AG04450 (cell line): ENCODE measurements at regions not wholly inside any gene's neighbourhood (a gene's known extent, or its start where the extent isn't known, plus 50 kb on each side); places are given as distances from the start of the nearest gene placed in this dataset.

ENCODE experiments used
- CTCF ChIA-PET: fragments of 300-600, 350-600 bp; formaldehyde crosslinking; extraction: SDS; loops from one replicate; lab custom pipeline; 2022; ENCODE audit warnings: antibody characterized with exemption, inconsistent platforms; lab: Charles Lee
- POLR2A ChIA-PET: fragments of 350-600 bp; formaldehyde crosslinking; extraction: SDS; loops from one replicate; lab custom pipeline; 2021; ENCODE audit warnings: antibody characterized with exemption, inconsistent platforms; lab: Yijun Ruan, JAX
- DNase-seq: peaks from one replicate; pipeline ENCODE4 v3.0.0-alpha.2; 2011; ENCODE audit warnings: low read depth, low spot score
- H3K27ac ChIP-seq: one replicate; pipeline ENCODE4 v1.5.1; 2012; ENCODE audit warnings: low read depth, low read length, control low read depth
- H3K27me3 ChIP-seq: one replicate; pipeline ENCODE4 v1.6.0; 2012; ENCODE audit warnings: low read length; ENCODE audit not compliant: control insufficient read depth, insufficient read depth
- H3K4me3 ChIP-seq: 2 replicates; pipeline ENCODE4 v1.5.1; 2011; ENCODE audit warnings: mild to moderate bottlenecking, low read depth, low read length, control low read depth
- H3K9me3 ChIP-seq: 2 replicates; pipeline ENCODE4 v1.5.1; 2012; ENCODE audit warnings: low read length; ENCODE audit not compliant: control insufficient read depth, insufficient read depth
- CTCF ChIP-seq: IDR thresholded peaks from 2 replicates; pipeline ENCODE4 v1.5.1; 2011; ENCODE audit warnings: low read depth, low read length, control low read depth, inconsistent platforms

- CTCF ChIA-PET = no interaction called here
- no peak overlapping the region for H3K27ac ChIP-seq
- no peak for TF ChIP-seq CTCF
- H3K4me3 ChIP-seq = no peak overlapping the region
- DNase-seq = no peak
- H3K27me3 ChIP-seq = no peaks in the 10 kb centered on the region
- no peaks in the 10 kb centered on the region for H3K9me3 ChIP-seq
- POLR2A ChIA-PET = no interaction called here
Observed at GRCh38 chr5:62790348-62790747, 211.7 kb downstream of the LRRC70 start.

GRCh38 chr5:62786099-62786498 lies 207.5 kb downstream of the LRRC70 start:
- H3K27me3 ChIP-seq = no peaks in the 10 kb centered on the region
- CTCF ChIA-PET = interaction anchor here (1.3 kb wide), 1 partner anchor 326 kb away, joined by 4 read pairs; no protein-coding TSS in a partner anchor
- DNase-seq = no peak
- H3K27ac ChIP-seq = no peak overlapping the region
- POLR2A ChIA-PET = no interaction called here
- H3K9me3 ChIP-seq = no peaks in the 10 kb centered on the region
- TF ChIP-seq CTCF = no peak
- no peak overlapping the region for H3K4me3 ChIP-seq

GRCh38 chr5:62785588-62785987 lies 207.0 kb downstream of the LRRC70 start:
- no peaks in the 10 kb centered on the region for H3K27me3 ChIP-seq
- DNase-seq = no peak
- CTCF ChIA-PET = no interaction called here
- TF ChIP-seq CTCF = no peak
- H3K9me3 ChIP-seq = no peaks in the 10 kb centered on the region
- POLR2A ChIA-PET = no interaction called here
- no peak overlapping the region for H3K27ac ChIP-seq
- no peak overlapping the region for H3K4me3 ChIP-seq

DNA sequence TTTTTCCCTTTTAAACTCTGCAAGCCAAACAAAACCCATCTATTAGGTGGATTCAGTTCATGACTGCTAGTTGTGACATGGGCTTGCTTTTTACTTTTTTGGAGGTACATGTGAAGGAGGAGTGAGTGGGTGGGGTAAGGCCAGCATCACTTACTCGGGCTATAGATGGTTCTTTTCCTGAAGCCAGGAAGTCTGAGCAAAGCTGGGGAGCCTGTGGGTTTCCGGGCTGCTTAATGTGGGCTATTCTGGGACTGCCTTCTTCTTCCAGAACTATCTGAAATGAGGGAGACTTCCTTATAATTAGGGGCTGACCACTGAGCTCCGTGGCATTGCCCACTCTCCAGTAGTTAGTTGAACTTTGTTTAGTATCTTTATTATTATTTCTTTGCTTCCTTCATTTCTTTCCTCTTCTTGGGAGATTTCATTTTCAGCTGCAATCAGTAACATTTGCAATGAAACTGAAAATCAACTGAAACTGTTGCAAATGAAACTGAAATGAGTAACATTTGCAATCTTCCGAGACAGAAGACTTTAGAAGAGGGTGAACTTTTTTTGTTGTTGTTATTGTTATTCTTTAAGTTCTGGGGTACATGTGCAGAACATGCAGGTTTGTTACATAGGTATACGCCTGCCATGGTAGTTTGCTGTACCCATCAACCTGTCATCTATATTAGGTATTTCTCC lies 204.9 kb downstream of the LRRC70 start:
- no peaks in the 10 kb centered on the region for H3K27me3 ChIP-seq
- TF ChIP-seq CTCF = no peak
- no peaks in the 10 kb centered on the region for H3K9me3 ChIP-seq
- H3K27ac ChIP-seq = no peak overlapping the region
- ChIA-PET CTCF (no interaction called here), POLR2A (no interaction called here)
- no peak for DNase-seq
- no peak overlapping the region for H3K4me3 ChIP-seq

GRCh38 chr5:62780888-62781287 lies 202.3 kb downstream of the LRRC70 start:
- DNase-seq = no peak
- Histone ChIP-seq H3K9me3 (no peaks in the 10 kb centered on the region), H3K27ac (no peak overlapping the region), H3K4me3 (no peak overlapping the region), H3K27me3 (no peaks in the 10 kb centered on the region)
- CTCF ChIA-PET = interaction anchor here (4.8 to 6.2 kb wide), 2 partner anchors 323 to 338 kb away, joined by 51 to 78 read pairs; no protein-coding TSS in a partner anchor
- TF ChIP-seq CTCF = no peak
- POLR2A ChIA-PET = no interaction called here
